GM23248 (cell line): ENCODE measurements at regions not wholly inside any gene's neighbourhood (a gene's known extent, or its start where the extent isn't known, plus 50 kb on each side); places are given as distances from the start of the nearest gene placed in this dataset.

Experiments
- DNase-seq: peaks from one replicate; pipeline ENCODE4 v3.0.0-alpha.2; 2015
- H2AFZ ChIP-seq: fragments of 200-600 bp; sonication (generic); 2 replicates; pipeline ENCODE4 v1.6.1; 2016; ENCODE audit warnings: antibody characterized with exemption
- H3F3A ChIP-seq: fragments of 200-600 bp; sonication (generic); 2 replicates; pipeline ENCODE4 v1.6.1; 2016; ENCODE audit warnings: mild to moderate bottlenecking, antibody characterized with exemption, mixed run types; ENCODE audit not compliant: insufficient read depth
- H3K27ac ChIP-seq: fragments of 200-600 bp; sonication (generic); 2 replicates; pipeline ENCODE4 v1.5.1; 2016; ENCODE audit warnings: mild to moderate bottlenecking
- H3K27me3 ChIP-seq: fragments of 200-600 bp; sonication (generic); replicated peaks from 2 replicates; pipeline ENCODE4 v1.6.1; 2016; ENCODE audit warnings: mild to moderate bottlenecking; ENCODE audit not compliant: insufficient read depth
- H3K36me3 ChIP-seq: fragments of 200-600 bp; sonication (generic); 2 replicates; pipeline ENCODE4 v1.6.1; 2016; ENCODE audit warnings: low read depth, mild to moderate bottlenecking
- H3K4me1 ChIP-seq: fragments of 200-600 bp; sonication (generic); 2 replicates; pipeline ENCODE4 v1.6.1; 2016; ENCODE audit warnings: mild to moderate bottlenecking; ENCODE audit not compliant: insufficient read depth
- H3K4me2 ChIP-seq: fragments of 200-600 bp; sonication (generic); one replicate; pipeline ENCODE4 v1.6.1; 2016; ENCODE audit warnings: mild to moderate bottlenecking; ENCODE audit not compliant: unreplicated experiment
- H3K4me3 ChIP-seq: fragments of 200-600 bp; sonication (generic); 2 replicates; pipeline ENCODE4 v1.5.1; 2016; ENCODE audit warnings: mild to moderate bottlenecking
- H3K79me2 ChIP-seq: fragments of 200-600 bp; sonication (generic); 2 replicates; pipeline ENCODE4 v1.6.1; 2016; ENCODE audit warnings: mild to moderate bottlenecking; ENCODE audit not compliant: insufficient read depth
- H3K9ac ChIP-seq: fragments of 200-600 bp; sonication (generic); 2 replicates; pipeline ENCODE4 v1.6.1; 2016; ENCODE audit warnings: mild to moderate bottlenecking
- H3K9me2 ChIP-seq: fragments of 200-600 bp; sonication (generic); 2 replicates; pipeline ENCODE4 v1.6.1; 2016; ENCODE audit warnings: mixed run types, mild to moderate bottlenecking, moderate library complexity; ENCODE audit not compliant: insufficient read depth
- H3K9me3 ChIP-seq: fragments of 200-600 bp; sonication (generic); one replicate; pipeline ENCODE4 v1.6.1; 2017; ENCODE audit warnings: low read depth
- H4K20me1 ChIP-seq: fragments of 200-600 bp; sonication (generic); 2 replicates; pipeline ENCODE4 v1.6.0; 2016; ENCODE audit not compliant: insufficient read depth
- EZH2 ChIP-seq: fragments of 200-600 bp; sonication (generic); IDR thresholded peaks from 2 replicates; pipeline ENCODE4 v1.6.1; 2018; ENCODE audit warnings: antibody characterized with exemption, mild to moderate bottlenecking; ENCODE audit not compliant: insufficient read depth, poor library complexity, severe bottlenecking
- EZH2phosphoT487 ChIP-seq: fragments of 200-600 bp; sonication (generic); IDR thresholded peaks from 2 replicates; pipeline ENCODE4 v1.6.1; 2018; ENCODE audit warnings: antibody characterized with exemption, moderate library complexity, mild to moderate bottlenecking, low read depth; ENCODE audit not compliant: insufficient read depth
- WGBS, 2 experiments: methylation state at CpG; one replicate each; pipeline ENCODE4 v1.1.6; 2015 to 2017; ENCODE audit warnings: low lambda C conversion rate in 2 of 2, low coverage in 1 of 2; ENCODE audit errors: missing lambda C conversion rate in 2 of 2; 5-methylcytosine and 5-hydroxymethylcytosine counted together
- in situ Hi-C: fragments of 300-500 bp; cut with MboI; formaldehyde crosslinking; loops from 2 replicates; pipeline ENCODE4 v1.15.0; 2020

DNA sequence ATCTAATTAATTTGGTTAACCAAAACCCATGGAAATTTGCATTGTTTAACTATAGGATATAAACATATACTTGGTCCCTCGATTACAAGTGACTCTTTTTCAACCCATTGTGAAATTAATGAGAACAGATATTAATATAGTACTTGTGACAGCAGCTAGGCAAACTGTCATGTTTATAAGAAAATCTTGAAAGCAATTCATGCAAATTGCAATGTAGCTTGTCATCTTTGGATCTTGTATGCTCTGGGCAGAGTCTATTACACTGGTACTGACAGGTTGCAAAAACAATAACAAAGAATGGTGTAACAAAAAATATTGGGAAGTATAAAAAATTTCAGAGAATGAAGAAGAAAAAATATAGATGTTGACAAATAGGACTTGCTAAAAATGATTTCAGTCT lies 941.0 kb downstream of the DNAH5 start:
- Histone ChIP-seq H3K9me2 (no peaks in the 10 kb centered on the region), H2AFZ (no peak overlapping the region), H3K4me2 (no peak overlapping the region), H3K27me3 (no peaks in the 10 kb centered on the region), H3K9me3 (no peaks in the 10 kb centered on the region), H3K4me1 (no peaks in the 10 kb centered on the region), H3K9ac (no peak overlapping the region), H3K79me2 (no peaks in the 10 kb centered on the region), H3K4me3 (no peak overlapping the region), H3K36me3 (no peaks in the 10 kb centered on the region), H3F3A (no peaks in the 10 kb centered on the region), H4K20me1 (no peaks in the 10 kb centered on the region), H3K27ac (no peak overlapping the region)
- in situ Hi-C loops = no loop called here
- TF ChIP-seq EZH2 = no peak
- TF ChIP-seq EZH2phosphoT487 = no peak
- 0% methylated on average over 1 of the region's 1 CpG for WGBS, 2 experiments
- no peak for DNase-seq

DNA sequence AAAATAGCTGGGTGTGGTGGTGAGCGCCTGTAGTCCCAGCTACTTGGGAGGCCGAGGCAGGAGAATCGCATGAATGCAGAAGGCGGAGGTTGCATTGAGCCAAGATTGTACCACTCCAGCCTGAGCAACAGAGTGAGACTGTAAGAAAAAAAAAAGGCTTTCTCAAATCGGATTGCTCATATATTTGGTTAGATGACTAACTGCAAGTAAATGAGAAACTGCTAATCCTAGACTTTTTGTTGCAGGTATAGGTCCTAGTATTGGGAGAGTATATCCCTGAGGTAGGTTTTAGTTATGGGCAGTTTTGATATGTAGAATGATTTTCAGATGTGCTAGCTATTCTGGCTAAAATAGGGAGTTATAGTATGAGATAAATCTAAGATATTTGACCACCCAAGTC lies 944.8 kb downstream of the DNAH5 start:
- no peaks in the 10 kb centered on the region for H3F3A ChIP-seq
- no peaks in the 10 kb centered on the region for H3K36me3 ChIP-seq
- no peak overlapping the region for H3K4me2 ChIP-seq
- no peak for TF ChIP-seq EZH2
- no peak for TF ChIP-seq EZH2phosphoT487
- no peaks in the 10 kb centered on the region for H3K9me3 ChIP-seq
- 30% methylated on average over 5 of the region's 5 CpGs for WGBS, 2 experiments
- no peaks in the 10 kb centered on the region for H3K9me2 ChIP-seq
- H3K4me1 ChIP-seq = no peaks in the 10 kb centered on the region
- no peak overlapping the region for H3K27ac ChIP-seq
- no peaks in the 10 kb centered on the region for H4K20me1 ChIP-seq
- in situ Hi-C loops = no loop called here
- no peak for DNase-seq
- H3K9ac ChIP-seq = no peak overlapping the region
- no peak overlapping the region for H3K4me3 ChIP-seq
- no peaks in the 10 kb centered on the region for H3K27me3 ChIP-seq
- no peak overlapping the region for H2AFZ ChIP-seq
- no peaks in the 10 kb centered on the region for H3K79me2 ChIP-seq

GRCh38 chr5:12985142-12985541 lies 959.3 kb downstream of the DNAH5 start:
- Histone ChIP-seq H3F3A (no peaks in the 10 kb centered on the region), H3K9me2 (no peaks in the 10 kb centered on the region), H4K20me1 (no peaks in the 10 kb centered on the region), H3K9ac (no peak overlapping the region), H3K4me3 (no peak overlapping the region), H3K4me2 (no peak overlapping the region), H3K4me1 (no peaks in the 10 kb centered on the region), H3K27ac (no peak overlapping the region), H3K36me3 (no peaks in the 10 kb centered on the region), H2AFZ (no peak overlapping the region), H3K79me2 (no peaks in the 10 kb centered on the region), H3K9me3 (no peaks in the 10 kb centered on the region), H3K27me3 (no peaks in the 10 kb centered on the region)
- TF ChIP-seq EZH2phosphoT487 (no peak), EZH2 (no peak)
- 15 to 23% methylated on average over 4 of the region's 4 CpGs for WGBS, 2 experiments
- in situ Hi-C loops = no loop called here
- no peak for DNase-seq

DNA sequence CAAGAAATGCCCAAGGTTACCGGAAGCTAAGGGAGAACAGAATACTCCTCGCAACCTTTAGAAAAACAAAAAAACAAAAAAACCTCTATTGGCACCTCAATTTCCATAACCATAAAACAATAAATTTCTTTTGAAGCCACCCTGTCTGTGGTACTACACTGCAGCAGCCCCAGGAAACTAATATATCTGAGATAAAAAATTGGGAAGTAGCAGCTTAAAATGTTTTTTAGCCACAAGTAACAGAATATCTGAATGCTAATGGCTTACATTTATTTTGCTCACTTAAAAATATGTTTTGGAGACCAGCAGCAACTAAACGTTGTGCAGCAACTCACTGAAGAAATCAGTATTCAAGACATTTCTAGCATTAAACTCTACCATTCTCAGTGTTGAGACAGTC lies 969.6 kb downstream of the DNAH5 start:
- in situ Hi-C loops = no loop called here
- 44 to 46% methylated on average over 3 of the region's 3 CpGs for WGBS, 2 experiments
- no peak for DNase-seq
- H3K4me2 ChIP-seq = no peak overlapping the region
- no peaks in the 10 kb centered on the region for H4K20me1 ChIP-seq
- no peaks in the 10 kb centered on the region for H3K4me1 ChIP-seq
- no peaks in the 10 kb centered on the region for H3K79me2 ChIP-seq
- H3F3A ChIP-seq = no peaks in the 10 kb centered on the region
- no peaks in the 10 kb centered on the region for H3K27me3 ChIP-seq
- TF ChIP-seq EZH2 = no peak
- TF ChIP-seq EZH2phosphoT487 = no peak
- H3K27ac ChIP-seq = no peak overlapping the region
- no peak overlapping the region for H3K4me3 ChIP-seq
- no peak overlapping the region for H2AFZ ChIP-seq
- no peaks in the 10 kb centered on the region for H3K9me3 ChIP-seq
- no peaks in the 10 kb centered on the region for H3K36me3 ChIP-seq
- no peaks in the 10 kb centered on the region; the same call in 1 of the 2 replicates for H3K9me2 ChIP-seq
- no peak overlapping the region for H3K9ac ChIP-seq

GRCh38 chr5:12965804-12966203 lies 978.7 kb downstream of the DNAH5 start:
- Histone ChIP-seq H3K9ac (no peak overlapping the region), H3K4me3 (no peak overlapping the region), H3K9me2 (no peaks in the 10 kb centered on the region), H3K4me1 (no peaks in the 10 kb centered on the region), H4K20me1 (no peaks in the 10 kb centered on the region), H3K27ac (no peak overlapping the region), H2AFZ (no peak overlapping the region), H3K4me2 (no peak overlapping the region), H3K27me3 (no peaks in the 10 kb centered on the region), H3K36me3 (no peaks in the 10 kb centered on the region), H3K9me3 (no peaks in the 10 kb centered on the region), H3K79me2 (no peaks in the 10 kb centered on the region), H3F3A (no peaks in the 10 kb centered on the region)
- no peak for DNase-seq
- TF ChIP-seq EZH2phosphoT487 (no peak), EZH2 (no peak)
- in situ Hi-C loops = no loop called here
- WGBS, 2 experiments = 37 to 40% methylated on average over 4 of the region's 4 CpGs
